AG09319 (cell line): ENCODE measurements at regions not wholly inside any gene's neighbourhood (a gene's known extent, or its start where the extent isn't known, plus 50 kb on each side); places are given as distances from the start of the nearest gene placed in this dataset.

Source experiments
- DNase-seq: peaks from one replicate; pipeline ENCODE4 v3.0.0-alpha.2; 2010; ENCODE audit warnings: low read depth; ENCODE audit errors: extremely low read depth
- CTCF ChIP-seq: IDR thresholded peaks from 2 replicates; pipeline ENCODE4 v1.5.1; 2011; ENCODE audit warnings: low read depth, mild to moderate bottlenecking, inconsistent platforms, low read length, moderate library complexity

GRCh38 chr11:37612146-37612545 is 1014.1 kb upstream of the RAG2 start:
- TF ChIP-seq CTCF, result no peak
- no peak for DNase-seq

GRCh38 chr11:37605229-37605628 is 1007.2 kb upstream of the RAG2 start:
- TF ChIP-seq CTCF, result no peak
- no peak for DNase-seq

GRCh38 chr11:37598381-37598780 is 1000.3 kb upstream of the RAG2 start:
- no peak for DNase-seq
- TF ChIP-seq CTCF, result no peak

- TF ChIP-seq CTCF, result no peak
- no peak for DNase-seq
These were observed 999.7 kb upstream of the RAG2 start for GRCh38 chr11:37597776-37598175.

- DNase-seq, result no peak
- TF ChIP-seq CTCF, result no peak
These were observed 997.8 kb upstream of the RAG2 start for GRCh38 chr11:37595845-37596244.

GRCh38 chr11:37574361-37574760 is 976.3 kb upstream of the RAG2 start:
- TF ChIP-seq CTCF, result no peak
- no peak for DNase-seq

GRCh38 chr11:37572491-37573171 is 974.6 kb upstream of the RAG2 start:
- no peak for DNase-seq
- TF ChIP-seq CTCF, result no peak
